ENCODE measurements at regions not wholly inside any gene's neighbourhood (a gene's known extent, or its start where the extent isn't known, plus 50 kb on each side); places are given as distances from the start of the nearest gene placed in this dataset.

GRCh38 chr2:107462181-107462580 lies 364.5 kb upstream of the RGPD4 start:
- Histone ChIP-seq H3K9me3 (ENCODE audit: control extremely low read depth in 1 of 3, control insufficient read depth in 2 of 3, insufficient read depth in 1 of 3, low read length in 2 of 3) (no peaks in the 10 kb centered on the region), H3K4me1 (ENCODE audit: control insufficient read depth in 2 of 2, insufficient read depth in 2 of 2, low read length in 2 of 2) (no peaks in the 10 kb centered on the region), H3K79me2 (ENCODE audit: control insufficient read depth, insufficient read depth, low read length) (no peaks in the 10 kb centered on the region), H3K27ac (ENCODE audit: low read length in 2 of 2) (no peak overlapping the region), H3K4me2 (replicated peaks; ENCODE audit: low read depth, low read length, poor library complexity, severe bottlenecking) (no peak overlapping the region), H3K9ac (ENCODE audit: low read length) (no peak overlapping the region), H2AFZ (ENCODE audit: insufficient read depth, low read depth, low read length, poor library complexity, severe bottlenecking) (no peak overlapping the region), H3K36me3 (replicated peaks in 1 of 2; ENCODE audit: control extremely low read depth in 1 of 2, control insufficient read depth in 1 of 2, extremely low read depth in 1 of 2, insufficient read depth in 2 of 2, low read length in 1 of 2) (no peaks in the 10 kb centered on the region), H4K20me1 (ENCODE audit: control insufficient read depth, insufficient read depth, low read length, poor library complexity, severe bottlenecking) (no peaks in the 10 kb centered on the region), H3K4me3 (ENCODE audit: control extremely low read depth in 1 of 5, extremely low read depth in 1 of 5, insufficient read depth in 1 of 5, low read depth in 2 of 5, low read length in 4 of 5) (no peak overlapping the region), H3K27me3 (replicated peaks in 1 of 4; ENCODE audit: control extremely low read depth in 1 of 4, control insufficient read depth in 3 of 4, insufficient read depth in 4 of 4, low read length in 3 of 4) (no peaks in the 10 kb centered on the region)
- Mint-ChIP-seq H3K27me3 (no peaks in the 10 kb centered on the region), H3K9me3 (ENCODE audit: insufficient read depth) (peaks cover 3% of the 10 kb centered on the region), H3K4me3 (no peak overlapping the region), H3K4me1 (no peaks in the 10 kb centered on the region), H3K27ac (no peak overlapping the region)
- DNase-seq (no peak), ATAC-seq (ENCODE audit: low read depth) (no peak)
- intact Hi-C loops (cut with micrococcal nuclease), result no loop called here
- CTCF ChIA-PET, result no interaction called here
- TF ChIP-seq CTCF (IDR thresholded peaks at IDR 0.05) (no peak), EZH2 (IDR thresholded peaks at IDR 0.05; ENCODE audit: borderline replicate concordance, insufficient read depth, low read depth, low read length, poor library complexity, severe bottlenecking) (no peak)
- WGBS (ENCODE audit: insufficient coverage), result 94% methylated on average over 2 of the region's 2 CpGs
- POLR2A ChIA-PET, result no interaction called here

- Histone ChIP-seq H3K27ac (ENCODE audit: low read length in 2 of 2) (no peak overlapping the region), H3K79me2 (ENCODE audit: control insufficient read depth, insufficient read depth, low read length) (no peaks in the 10 kb centered on the region), H2AFZ (ENCODE audit: insufficient read depth, low read depth, low read length, poor library complexity, severe bottlenecking) (no peak overlapping the region), H3K27me3 (replicated peaks in 1 of 4; ENCODE audit: control extremely low read depth in 1 of 4, control insufficient read depth in 3 of 4, insufficient read depth in 4 of 4, low read length in 3 of 4) (no peaks in the 10 kb centered on the region), H4K20me1 (ENCODE audit: control insufficient read depth, insufficient read depth, low read length, poor library complexity, severe bottlenecking) (no peaks in the 10 kb centered on the region), H3K9ac (ENCODE audit: low read length) (no peak overlapping the region), H3K36me3 (replicated peaks in 1 of 2; ENCODE audit: control extremely low read depth in 1 of 2, control insufficient read depth in 1 of 2, extremely low read depth in 1 of 2, insufficient read depth in 2 of 2, low read length in 1 of 2) (no peaks in the 10 kb centered on the region), H3K4me3 (ENCODE audit: control extremely low read depth in 1 of 5, extremely low read depth in 1 of 5, insufficient read depth in 1 of 5, low read depth in 2 of 5, low read length in 4 of 5) (no peak overlapping the region), H3K9me3 (ENCODE audit: control extremely low read depth in 1 of 3, control insufficient read depth in 2 of 3, insufficient read depth in 1 of 3, low read length in 2 of 3) (peaks cover 0 to 13% (median 0%) of the 10 kb centered on the region in 3 donors), H3K4me1 (ENCODE audit: control insufficient read depth in 2 of 2, insufficient read depth in 2 of 2, low read length in 2 of 2) (no peaks in the 10 kb centered on the region), H3K4me2 (replicated peaks; ENCODE audit: low read depth, low read length, poor library complexity, severe bottlenecking) (no peak overlapping the region)
- DNase-seq, result no peak
- TF ChIP-seq CTCF (IDR thresholded peaks at IDR 0.05) (no peak), EZH2 (IDR thresholded peaks at IDR 0.05; ENCODE audit: borderline replicate concordance, insufficient read depth, low read depth, low read length, poor library complexity, severe bottlenecking) (no peak)
- ATAC-seq (ENCODE audit: low read depth), result no peak
- H3K9me3 Mint-ChIP-seq (ENCODE audit: insufficient read depth), result peaks cover 3% of the 10 kb centered on the region
- ChIA-PET CTCF (no interaction called here), POLR2A (no interaction called here)
- 100% methylated on average over 1 of the region's 2 CpGs for WGBS (ENCODE audit: insufficient coverage)
- H3K27ac Mint-ChIP-seq, result no peak overlapping the region
- no peak overlapping the region for H3K4me3 Mint-ChIP-seq
- no peaks in the 10 kb centered on the region for H3K4me1 Mint-ChIP-seq
- intact Hi-C loops (cut with micrococcal nuclease), result no loop called here
- no peaks in the 10 kb centered on the region for H3K27me3 Mint-ChIP-seq
Measured at GRCh38 chr2:107466241-107466640, 360.5 kb upstream of the RGPD4 start.

Measured in B cell (primary cell).